ENCODE measurements at regions not wholly inside any gene's neighbourhood (a gene's known extent, or its start where the extent isn't known, plus 50 kb on each side); places are given as distances from the start of the nearest gene placed in this dataset.
"Not testable (repeated sequence)": the region's sequence is repeated elsewhere in the genome, so short reads cannot be mapped to it uniquely, and the experiment has no call there.

GRCh38 chr10:9051328-9051974 lies 997.0 kb downstream of the GATA3 start:
- no peak overlapping the region for H3K27ac ChIP-seq (replicated peaks)
- no peak for DNase-seq (ENCODE audit: low read depth in 1 of 2, low spot score in 1 of 2)
- no peak overlapping the region for H3K4me3 ChIP-seq (replicated peaks; ENCODE audit: insufficient read depth, low read length)
- H3K27me3 ChIP-seq (ENCODE audit: insufficient read depth, poor library complexity, severe bottlenecking), result no peaks in the 10 kb centered on the region
- TF ChIP-seq REST (IDR thresholded peaks at IDR 0.05; ENCODE audit: insufficient replicate concordance, low read depth) (no peak), GABPA (IDR thresholded peaks at IDR 0.05; ENCODE audit: low read depth) (no peak), SPI1 (IDR thresholded peaks at IDR 0.05; ENCODE audit: borderline replicate concordance, low read depth) (no peak), POLR2AphosphoS5 (IDR thresholded peaks at IDR 0.05; ENCODE audit: low read depth) (no peak), CTCF (IDR thresholded peaks at IDR 0.05; ENCODE audit: insufficient read depth, low read length) (no peak)

GRCh38 chr10:9052767-9053166 lies 998.3 kb downstream of the GATA3 start:
- Histone ChIP-seq H3K4me3 (replicated peaks; ENCODE audit: insufficient read depth, low read length) (no peak overlapping the region), H3K27ac (replicated peaks) (no peak overlapping the region), H3K27me3 (ENCODE audit: insufficient read depth, poor library complexity, severe bottlenecking) (no peaks in the 10 kb centered on the region)
- TF ChIP-seq POLR2AphosphoS5 (IDR thresholded peaks at IDR 0.05; ENCODE audit: low read depth), result no peak
- TF ChIP-seq SPI1 (IDR thresholded peaks at IDR 0.05; ENCODE audit: borderline replicate concordance, low read depth), result no peak
- TF ChIP-seq GABPA (IDR thresholded peaks at IDR 0.05; ENCODE audit: low read depth), result no peak
- no peak for TF ChIP-seq CTCF (IDR thresholded peaks at IDR 0.05; ENCODE audit: insufficient read depth, low read length)
- no peak for TF ChIP-seq REST (IDR thresholded peaks at IDR 0.05; ENCODE audit: insufficient replicate concordance, low read depth)
- no peak for DNase-seq (ENCODE audit: low read depth in 1 of 2, low spot score in 1 of 2)

GRCh38 chr10:9056521-9056920 lies 1002.0 kb downstream of the GATA3 start:
- TF ChIP-seq POLR2AphosphoS5 (IDR thresholded peaks at IDR 0.05; ENCODE audit: low read depth), result no peak
- TF ChIP-seq REST (IDR thresholded peaks at IDR 0.05; ENCODE audit: insufficient replicate concordance, low read depth), result no peak
- TF ChIP-seq CTCF (IDR thresholded peaks at IDR 0.05; ENCODE audit: insufficient read depth, low read length), result no peak
- no peak for TF ChIP-seq SPI1 (IDR thresholded peaks at IDR 0.05; ENCODE audit: borderline replicate concordance, low read depth)
- TF ChIP-seq GABPA (IDR thresholded peaks at IDR 0.05; ENCODE audit: low read depth), result no peak
- no peak for DNase-seq (ENCODE audit: low read depth in 1 of 2, low spot score in 1 of 2)

GRCh38 chr10:9057293-9057692 lies 1002.8 kb downstream of the GATA3 start:
- H3K4me3 ChIP-seq (replicated peaks; ENCODE audit: insufficient read depth, low read length); DNase-seq (ENCODE audit: low read depth in 1 of 2, low spot score in 1 of 2); H3K27ac ChIP-seq (replicated peaks); H3K27me3 ChIP-seq (ENCODE audit: insufficient read depth, poor library complexity, severe bottlenecking): not testable (repeated sequence)

More at GRCh38 chr10:9056521-9056920, 1002.0 kb downstream of the GATA3 start:
- Histone ChIP-seq H3K27ac (replicated peaks) (no peak overlapping the region), H3K27me3 (ENCODE audit: insufficient read depth, poor library complexity, severe bottlenecking) (no peaks in the 10 kb centered on the region), H3K4me3 (replicated peaks; ENCODE audit: insufficient read depth, low read length) (no peak overlapping the region)

Data from HL-60 (cell line).